IPS-NIHi7 (cell line): ENCODE measurements at regions not wholly inside any gene's neighbourhood (a gene's known extent, or its start where the extent isn't known, plus 50 kb on each side); places are given as distances from the start of the nearest gene placed in this dataset.
"Not testable (repeated sequence)": the region's sequence is repeated elsewhere in the genome, so short reads cannot be mapped to it uniquely, and the experiment has no call there.

Experiments
- DNase-seq: peaks from one replicate; pipeline ENCODE4 v3.0.0; 2012; ENCODE audit warnings: mixed read lengths; ENCODE audit errors: extremely low spot score

- DNase-seq, result not testable (repeated sequence)
These were observed 182.1 kb downstream of the SPDYE17 start for GRCh38 chr7:76849887-76850563.

- not testable (repeated sequence) for DNase-seq
These were observed 192.3 kb downstream of the SPDYE17 start for GRCh38 chr7:76839879-76840278.

GRCh38 chr7:76839214-76839613 lies 192.9 kb downstream of the SPDYE17 start:
- not testable (repeated sequence) for DNase-seq

- DNase-seq, result not testable (repeated sequence)
These were observed 193.8 kb downstream of the SPDYE17 start for GRCh38 chr7:76838357-76838756.

GRCh38 chr7:76829233-76829632 lies 202.2 kb upstream of the POMZP3 start:
- DNase-seq, result not testable (repeated sequence)

GRCh38 chr7:76826181-76826580 lies 199.1 kb upstream of the POMZP3 start:
- not testable (repeated sequence) for DNase-seq

- DNase-seq, result not testable (repeated sequence)
These were observed 182.8 kb upstream of the POMZP3 start for GRCh38 chr7:76809856-76810255.

- DNase-seq, result not testable (repeated sequence)
These were observed 180.6 kb upstream of the POMZP3 start for GRCh38 chr7:76807588-76808100.

- not testable (repeated sequence) for DNase-seq
These were observed 179.4 kb upstream of the POMZP3 start for GRCh38 chr7:76806460-76806859.

GRCh38 chr7:76806010-76806409 lies 178.9 kb upstream of the POMZP3 start:
- not testable (repeated sequence) for DNase-seq

GRCh38 chr7:76805262-76805661 lies 178.2 kb upstream of the POMZP3 start:
- DNase-seq, result not testable (repeated sequence)

- DNase-seq, result not testable (repeated sequence)
These were observed 170.6 kb upstream of the POMZP3 start for GRCh38 chr7:76797639-76798038.

- DNase-seq, result not testable (repeated sequence)
These were observed 153.6 kb upstream of the POMZP3 start for GRCh38 chr7:76780693-76781092.

GRCh38 chr7:76774279-76774678 lies 147.2 kb upstream of the POMZP3 start:
- DNase-seq, result not testable (repeated sequence)

GRCh38 chr7:76771980-76772379 lies 144.9 kb upstream of the POMZP3 start:
- DNase-seq, result not testable (repeated sequence)

- not testable (repeated sequence) for DNase-seq
These were observed 136.9 kb upstream of the POMZP3 start for GRCh38 chr7:76763977-76764376.

GRCh38 chr7:76760546-76761220 lies 133.6 kb upstream of the POMZP3 start:
- not testable (repeated sequence) for DNase-seq

- not testable (repeated sequence) for DNase-seq
These were observed 112.5 kb upstream of the POMZP3 start for GRCh38 chr7:76739538-76739937.

GRCh38 chr7:76736724-76737123 lies 109.6 kb upstream of the POMZP3 start:
- not testable (repeated sequence) for DNase-seq

GRCh38 chr7:76736091-76736490 lies 109.0 kb upstream of the POMZP3 start:
- not testable (repeated sequence) for DNase-seq

- DNase-seq, result not testable (repeated sequence)
These were observed 108.6 kb upstream of the POMZP3 start for GRCh38 chr7:76735668-76736067.

GRCh38 chr7:76728571-76728974 lies 101.5 kb upstream of the POMZP3 start:
- DNase-seq, result not testable (repeated sequence)

GRCh38 chr7:76723928-76724327 lies 96.8 kb upstream of the POMZP3 start:
- DNase-seq, result not testable (repeated sequence)
